HepG2 (cell line): ENCODE measurements at regions not wholly inside any gene's neighbourhood (a gene's known extent, or its start where the extent isn't known, plus 50 kb on each side); places are given as distances from the start of the nearest gene placed in this dataset.

ENCODE experiments used
- ATAC-seq: fragments of 200-7000 bp; cut with Tn5 transposase; 3 replicates; pipeline ENCODE4 v1.9.1; 2020; ENCODE audit warnings: mild to moderate bottlenecking, moderate library complexity
- BruUV-seq: library from RNA; stranded (reverse); fragments of 400-500 nt; replicated peaks from 2 replicates; lab custom pipeline; 2021; lab: Mats Ljungman, UMichigan
- CTCF ChIA-PET: fragments of 300-600 bp; formaldehyde crosslinking; extraction: SDS; loops from one replicate; lab custom pipeline; 2021; ENCODE audit warnings: low total read pairs, inconsistent platforms, low intra/inter-chr PET ratio; lab: Yijun Ruan, JAX
- POLR2A ChIA-PET: fragments of 350-600 bp; sonication (Branson Sonifier 250); formaldehyde crosslinking; loops from one replicate; lab custom pipeline; 2020; ENCODE audit warnings: antibody characterized with exemption, inconsistent platforms; lab: Yijun Ruan, JAX
- DNase-seq: peaks from one replicate; pipeline ENCODE4 v3.0.0-alpha.2; 2015; ENCODE audit warnings: low spot score
- FAIRE-seq: peaks from 3 replicates; lab custom pipeline; 2011; peaks lifted over from hg19 to GRCh38; lab: Jason Lieb, UNC
- H2AFZ ChIP-seq: one replicate; pipeline ENCODE4 v1.6.1; 2011; ENCODE audit warnings: low read length, inconsistent platforms
- H3K27ac ChIP-seq: fragments of 300-600 bp; 3 replicates; pipeline ENCODE4 v1.8.0; 2011; ENCODE audit warnings: mixed run types, mild to moderate bottlenecking, mixed read lengths, low read length, inconsistent platforms; ENCODE audit not compliant: insufficient read depth; ENCODE audit errors: extremely low read length
- H3K27me3 ChIP-seq, 2 experiments: fragments of 200-600 bp in 1 of 2; 2 replicates in 1 of 2; 3 replicates in 1 of 2; pipeline versions ENCODE4 v1.6.0 to v1.8.0; 2011; ENCODE audit warnings: low read length in 2 of 2, mild to moderate bottlenecking in 2 of 2, moderate library complexity in 2 of 2, inconsistent platforms in 1 of 2; ENCODE audit not compliant: insufficient read depth in 2 of 2, control insufficient read depth in 1 of 2
- H3K36me3 ChIP-seq, 2 experiments: fragments of 200-600 bp in 1 of 2; replicated peaks in 1 of 2; 2 replicates in 1 of 2; 3 replicates in 1 of 2; pipeline versions ENCODE4 v1.5.1 to v1.8.0; 2011; ENCODE audit warnings: low read length in 2 of 2, inconsistent platforms in 1 of 2; ENCODE audit not compliant: insufficient read depth in 2 of 2, control insufficient read depth in 1 of 2
- H3K4me1 ChIP-seq: 2 replicates; pipeline ENCODE4 v1.5.1; 2012; ENCODE audit warnings: low read length, inconsistent platforms; ENCODE audit not compliant: insufficient read depth
- H3K4me2 ChIP-seq: 2 replicates; pipeline ENCODE4 v1.6.0; 2011; ENCODE audit warnings: low read depth, low read length, inconsistent platforms
- H3K4me3 ChIP-seq, 3 experiments: fragments of 200-600 bp in 1 of 3; sonication (generic), shearing (Covaris generic) in 1 of 3; replicated peaks in 1 of 3; 2 replicates each; pipeline ENCODE4 v1.5.1; 2011 to 2016; ENCODE audit warnings: low read length in 3 of 3, inconsistent platforms in 2 of 3, low read depth in 2 of 3, mild to moderate bottlenecking in 2 of 3, control low read depth in 1 of 3, mixed read lengths in 1 of 3; ENCODE audit not compliant: insufficient read depth in 1 of 3
- H3K79me2 ChIP-seq: one replicate; pipeline ENCODE4 v1.6.1; 2011; ENCODE audit warnings: low read length, inconsistent platforms; ENCODE audit not compliant: insufficient read depth
- H3K9ac ChIP-seq: 2 replicates; pipeline ENCODE4 v1.6.0; 2011; ENCODE audit warnings: mild to moderate bottlenecking, low read depth, low read length, inconsistent platforms; ENCODE audit not compliant: insufficient read depth
- H3K9me3 ChIP-seq: 2 replicates; pipeline ENCODE4 v1.5.1; 2012; ENCODE audit warnings: mild to moderate bottlenecking, low read length
- H4K20me1 ChIP-seq: 2 replicates; pipeline ENCODE4 v1.6.0; 2011; ENCODE audit warnings: inconsistent platforms, mild to moderate bottlenecking, low read length, moderate library complexity; ENCODE audit not compliant: insufficient read depth
- ARID5B ChIP-seq: IDR thresholded peaks from 2 replicates; pipeline ENCODE4 v1.4.0; 2020; ENCODE audit warnings: mild to moderate bottlenecking, missing genetic modification reagents
- MAF1 ChIP-seq: sonication (generic); formaldehyde crosslinking; IDR thresholded peaks from 2 replicates; pipeline ENCODE4 v1.5.0; 2020; ENCODE audit warnings: missing genetic modification reagents, borderline replicate concordance
- REL ChIP-seq: sonication (generic); formaldehyde crosslinking; conservative IDR thresholded peaks from 2 replicates; pipeline ENCODE4 v1.8.0; 2022; ENCODE audit warnings: mild to moderate bottlenecking, missing genetic modification reagents, moderate library complexity
- RXRA ChIP-seq: sonication (generic); formaldehyde crosslinking; IDR thresholded peaks from 2 replicates; pipeline ENCODE4 v1.5.1; 2020; ENCODE audit warnings: missing genetic modification reagents
- U2AF1 ChIP-seq: fragments of 200-400 bp; formaldehyde crosslinking; optimal IDR thresholded peaks from 2 replicates; pipeline ENCODE3; 2017; ENCODE audit warnings: mild to moderate bottlenecking, low read depth, low read length
- YEATS4 ChIP-seq: sonication (generic); formaldehyde crosslinking; IDR thresholded peaks from 2 replicates; pipeline ENCODE4 v1.4.0; 2020; ENCODE audit warnings: missing genetic modification reagents, borderline replicate concordance
- ZNF441 ChIP-seq: sonication (generic); formaldehyde crosslinking; IDR thresholded peaks from 2 replicates; pipeline ENCODE4 v1.7.0; 2021; ENCODE audit warnings: missing genetic modification reagents, borderline replicate concordance
- ZNF615 ChIP-seq: sonication (generic); formaldehyde crosslinking; IDR thresholded peaks from 2 replicates; pipeline ENCODE4 v1.5.0; 2020; ENCODE audit warnings: mild to moderate bottlenecking, missing genetic modification reagents, borderline replicate concordance
- WGBS: methylation state at CpG from one replicate; pipeline ENCODE4 v1.1.6; 2017; ENCODE audit warnings: low lambda C conversion rate; 5-methylcytosine and 5-hydroxymethylcytosine counted together
- in situ Hi-C: cut with HindIII; loops from 2 replicates; pipeline ENCODE4 v1.10.0; 2017; ENCODE audit warnings: low pct_unique_long_range_greater_than_20kb; ENCODE audit not compliant: extremely low pct_ligation_motif_present
- intact Hi-C: fragments of 100-400 bp; cut with micrococcal nuclease; formaldehyde crosslinking; loops from one replicate; pipeline ENCODE4 v1.10.0; 2022; ENCODE audit not compliant: unreplicated experiment
- TF ChIP-seq, protein P1 (sequence below): sonication (generic); formaldehyde crosslinking; IDR thresholded peaks from 2 replicates; pipeline ENCODE4 v1.5.0; 2020; ENCODE audit warnings: missing genetic modification reagents
- TF ChIP-seq, protein P2 (sequence below): sonication (generic); formaldehyde crosslinking; conservative IDR thresholded peaks from 2 replicates; pipeline ENCODE4 v1.4.0; 2020; ENCODE audit warnings: mild to moderate bottlenecking, missing genetic modification reagents, moderate library complexity

DNA sequence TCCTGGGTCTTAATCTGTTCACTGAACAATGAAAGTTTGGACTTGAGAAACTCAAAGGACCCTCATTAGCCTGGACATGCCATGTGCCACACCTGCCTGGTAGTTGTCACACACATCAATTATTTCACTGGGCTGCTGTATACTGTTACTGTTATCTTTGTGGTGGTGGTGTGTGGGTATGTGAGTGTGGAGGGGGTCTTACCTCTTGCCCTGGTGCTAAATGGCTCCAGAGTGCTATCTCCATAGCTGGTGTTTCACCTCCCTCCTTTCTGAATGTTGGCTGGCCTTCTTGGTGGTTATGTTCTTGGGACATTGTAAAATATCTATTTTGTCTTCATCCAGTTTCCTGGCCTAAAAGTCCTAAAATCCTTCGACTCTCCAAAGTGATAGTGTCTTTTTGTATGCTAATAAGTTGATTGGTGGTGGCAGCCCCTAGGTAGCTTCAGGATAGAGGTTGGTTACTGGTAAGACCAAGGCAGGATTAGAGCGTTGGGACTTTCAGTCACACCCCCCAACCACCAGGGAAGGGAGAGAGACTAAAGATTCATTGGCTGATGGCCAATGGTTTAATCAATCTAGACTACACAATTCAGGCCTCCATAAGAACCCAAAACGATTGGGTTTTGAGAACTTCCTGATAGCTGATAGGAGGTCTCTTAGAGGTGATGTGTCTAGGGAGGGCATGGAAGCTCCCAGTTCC is 328.1 kb downstream of the MYCN start:
- no TSS peak for BruUV-seq
- no peak overlapping the region for H3K27ac ChIP-seq
- intact Hi-C loops (no loop called here), in situ Hi-C loops (no loop called here)
- TF ChIP-seq U2AF1 = no peak
- no peak for TF ChIP-seq MAF1 (CRISPR knock-in tag)
- no peak for TF ChIP-seq REL (CRISPR knock-in tag)
- TF ChIP-seq RXRA (CRISPR knock-in tag) = no peak
- no peak for TF ChIP-seq ZNF615 (CRISPR knock-in tag)
- TF ChIP-seq, protein P1, sequence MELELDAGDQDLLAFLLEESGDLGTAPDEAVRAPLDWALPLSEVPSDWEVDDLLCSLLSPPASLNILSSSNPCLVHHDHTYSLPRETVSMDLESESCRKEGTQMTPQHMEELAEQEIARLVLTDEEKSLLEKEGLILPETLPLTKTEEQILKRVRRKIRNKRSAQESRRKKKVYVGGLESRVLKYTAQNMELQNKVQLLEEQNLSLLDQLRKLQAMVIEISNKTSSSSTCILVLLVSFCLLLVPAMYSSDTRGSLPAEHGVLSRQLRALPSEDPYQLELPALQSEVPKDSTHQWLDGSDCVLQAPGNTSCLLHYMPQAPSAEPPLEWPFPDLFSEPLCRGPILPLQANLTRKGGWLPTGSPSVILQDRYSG (CRISPR knock-in tag) = no peak
- TF ChIP-seq ZNF441 (CRISPR knock-in tag) = no peak
- TF ChIP-seq, protein P2, sequence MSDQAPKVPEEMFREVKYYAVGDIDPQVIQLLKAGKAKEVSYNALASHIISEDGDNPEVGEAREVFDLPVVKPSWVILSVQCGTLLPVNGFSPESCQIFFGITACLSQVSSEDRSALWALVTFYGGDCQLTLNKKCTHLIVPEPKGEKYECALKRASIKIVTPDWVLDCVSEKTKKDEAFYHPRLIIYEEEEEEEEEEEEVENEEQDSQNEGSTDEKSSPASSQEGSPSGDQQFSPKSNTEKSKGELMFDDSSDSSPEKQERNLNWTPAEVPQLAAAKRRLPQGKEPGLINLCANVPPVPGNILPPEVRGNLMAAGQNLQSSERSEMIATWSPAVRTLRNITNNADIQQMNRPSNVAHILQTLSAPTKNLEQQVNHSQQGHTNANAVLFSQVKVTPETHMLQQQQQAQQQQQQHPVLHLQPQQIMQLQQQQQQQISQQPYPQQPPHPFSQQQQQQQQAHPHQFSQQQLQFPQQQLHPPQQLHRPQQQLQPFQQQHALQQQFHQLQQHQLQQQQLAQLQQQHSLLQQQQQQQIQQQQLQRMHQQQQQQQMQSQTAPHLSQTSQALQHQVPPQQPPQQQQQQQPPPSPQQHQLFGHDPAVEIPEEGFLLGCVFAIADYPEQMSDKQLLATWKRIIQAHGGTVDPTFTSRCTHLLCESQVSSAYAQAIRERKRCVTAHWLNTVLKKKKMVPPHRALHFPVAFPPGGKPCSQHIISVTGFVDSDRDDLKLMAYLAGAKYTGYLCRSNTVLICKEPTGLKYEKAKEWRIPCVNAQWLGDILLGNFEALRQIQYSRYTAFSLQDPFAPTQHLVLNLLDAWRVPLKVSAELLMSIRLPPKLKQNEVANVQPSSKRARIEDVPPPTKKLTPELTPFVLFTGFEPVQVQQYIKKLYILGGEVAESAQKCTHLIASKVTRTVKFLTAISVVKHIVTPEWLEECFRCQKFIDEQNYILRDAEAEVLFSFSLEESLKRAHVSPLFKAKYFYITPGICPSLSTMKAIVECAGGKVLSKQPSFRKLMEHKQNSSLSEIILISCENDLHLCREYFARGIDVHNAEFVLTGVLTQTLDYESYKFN (CRISPR knock-in tag) = no peak
- no peak for TF ChIP-seq ARID5B
- no peak for TF ChIP-seq YEATS4 (CRISPR knock-in tag)
- H3K27me3 ChIP-seq = no peaks in the 10 kb centered on the region
- no peaks in the 10 kb centered on the region for H4K20me1 ChIP-seq
- H3K36me3 ChIP-seq = no peaks in the 10 kb centered on the region
- H3K79me2 ChIP-seq = no peaks in the 10 kb centered on the region
- ChIA-PET CTCF (no interaction called here), POLR2A (no interaction called here)
- DNase-seq = no peak
- no peaks in the 10 kb centered on the region for H3K4me1 ChIP-seq
- 17% methylated on average over 3 of the region's 3 CpGs for WGBS
- H2AFZ ChIP-seq = no peak overlapping the region
- ATAC-seq = no peak
- H3K9me3 ChIP-seq = no peaks in the 10 kb centered on the region
- H3K4me3 ChIP-seq = no peak overlapping the region
- H3K4me2 ChIP-seq = no peak overlapping the region
- no peak for FAIRE-seq
- no peak overlapping the region for H3K9ac ChIP-seq
